22Rv1 (cell line): ENCODE measurements at regions not wholly inside any gene's neighbourhood (a gene's known extent, or its start where the extent isn't known, plus 50 kb on each side); places are given as distances from the start of the nearest gene placed in this dataset.

Source experiments
- CTCF ChIP-seq: fragments of 450-650 bp; IDR thresholded peaks from 2 replicates; pipeline ENCODE4 v1.5.1; 2017; ENCODE audit warnings: mild to moderate bottlenecking
- ZFX ChIP-seq: fragments of 450-650 bp; IDR thresholded peaks from 2 replicates; pipeline ENCODE4 v1.6.1; 2017; ENCODE audit warnings: antibody characterized with exemption, borderline replicate concordance

GRCh38 chr5:24855485-24855884 is 210.7 kb upstream of the CDH10 start:
- TF ChIP-seq CTCF (no peak), ZFX (no peak)
